NCI-H128 (cell line): ENCODE measurements at regions not wholly inside any gene's neighbourhood (a gene's known extent, or its start where the extent isn't known, plus 50 kb on each side); places are given as distances from the start of the nearest gene placed in this dataset.

ENCODE experiments used
- DNase-seq: peaks from one replicate; lab custom pipeline; 2025; ENCODE audit not compliant: unreplicated experiment; lab: John Stamatoyannopoulos, UW

DNA sequence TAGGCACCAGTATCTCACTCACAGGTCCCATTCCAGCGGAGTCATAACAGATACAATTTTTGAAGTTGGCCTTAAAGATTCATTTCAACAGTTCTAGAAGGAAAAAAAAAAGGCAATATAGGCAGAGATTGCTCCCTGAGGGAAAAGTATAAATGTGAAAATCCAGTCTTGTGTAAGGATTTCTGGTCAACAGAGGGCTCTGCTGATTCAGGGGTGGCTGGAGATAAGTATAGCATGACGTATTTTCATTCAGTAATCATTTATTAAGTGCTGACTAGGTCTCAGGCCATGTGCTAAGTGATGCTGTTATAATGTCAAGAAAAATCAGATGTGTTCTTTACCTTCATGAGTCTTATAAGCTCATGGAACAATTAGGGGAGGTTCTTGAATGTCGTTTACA is 377.3 kb upstream of the MEF2C start:
- DNase-seq = no peak

DNA sequence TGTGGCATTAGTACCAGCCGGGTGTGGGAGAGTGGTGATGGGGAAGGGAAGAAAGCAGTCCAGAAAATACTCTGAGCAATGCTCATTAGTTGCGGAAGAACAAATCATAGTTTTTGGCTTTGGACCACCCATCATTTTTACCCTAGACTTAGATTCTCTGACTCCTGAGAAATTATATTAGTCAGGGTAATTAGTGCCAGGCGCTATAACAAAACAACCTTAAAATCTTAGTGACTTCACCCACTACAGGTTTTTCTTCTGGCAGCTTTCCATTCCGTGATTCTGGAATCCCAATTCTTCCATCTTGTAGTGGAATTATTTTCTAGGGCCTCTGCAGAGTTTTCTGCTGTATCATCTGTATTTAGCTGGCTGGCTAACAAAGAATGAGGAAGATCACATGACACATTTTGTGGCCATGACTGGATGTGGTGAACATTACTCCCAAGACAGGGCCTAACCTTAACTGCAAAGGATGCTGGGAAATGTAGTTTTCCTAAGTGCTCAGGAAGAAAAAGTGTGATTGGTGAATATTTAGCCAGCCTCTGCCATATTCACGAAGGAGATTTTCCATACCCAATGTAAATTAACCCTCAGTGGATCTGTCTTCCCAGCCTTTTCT is 373.0 kb upstream of the MEF2C start:
- no peak for DNase-seq

GRCh38 chr5:89253666-89254352 is 370.8 kb upstream of the MEF2C start:
- no peak for DNase-seq

GRCh38 chr5:89246864-89247263 is 363.9 kb upstream of the MEF2C start:
- DNase-seq = no peak

GRCh38 chr5:89246252-89246651 is 363.3 kb upstream of the MEF2C start:
- DNase-seq = no peak

DNA sequence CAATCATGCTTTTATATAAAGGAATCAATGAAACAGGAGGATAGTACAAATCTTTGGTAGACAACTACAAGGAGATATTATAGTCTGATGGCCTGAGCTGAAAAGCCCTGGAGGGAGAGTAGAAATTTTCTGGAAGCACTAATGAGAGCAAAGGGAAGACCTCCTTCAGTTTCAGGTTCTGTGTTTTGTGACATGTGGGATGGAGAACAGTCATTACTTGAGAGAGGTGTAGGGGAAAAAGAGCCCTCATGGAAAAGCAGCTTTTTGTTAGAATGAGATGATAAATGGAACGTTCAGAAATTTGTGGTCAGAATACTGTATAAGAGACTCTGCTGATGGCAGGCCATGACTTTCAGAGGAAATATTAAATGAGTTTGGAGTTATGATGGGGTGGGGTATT is 360.6 kb upstream of the MEF2C start:
- no peak for DNase-seq

GRCh38 chr5:89241186-89241585 is 358.2 kb upstream of the MEF2C start:
- no peak for DNase-seq

GRCh38 chr5:89236900-89237299 is 353.9 kb upstream of the MEF2C start:
- no peak for DNase-seq

GRCh38 chr5:89233462-89233861 is 350.5 kb upstream of the MEF2C start:
- no peak for DNase-seq

DNA sequence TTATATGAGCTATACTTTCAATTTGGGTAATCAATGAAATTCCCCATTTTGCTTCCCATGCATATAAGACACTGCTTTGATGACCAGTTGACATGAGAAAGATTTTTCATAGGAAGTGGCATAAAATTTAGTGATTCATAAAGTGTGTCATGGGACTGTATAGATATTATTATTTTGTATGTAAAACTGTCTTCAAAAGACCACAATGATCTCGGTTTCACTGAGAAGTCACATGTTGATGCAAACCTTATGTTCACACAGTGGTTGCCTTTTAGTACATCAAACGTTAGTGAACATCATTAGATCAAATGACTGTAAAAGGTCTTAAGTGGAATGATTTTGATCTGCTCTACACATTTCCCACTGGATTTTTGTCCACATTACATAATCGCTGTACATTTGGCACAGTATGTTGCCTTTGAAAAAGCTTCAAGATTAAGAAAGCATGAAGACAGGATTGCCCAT is 349.2 kb upstream of the MEF2C start:
- DNase-seq = no peak

DNA sequence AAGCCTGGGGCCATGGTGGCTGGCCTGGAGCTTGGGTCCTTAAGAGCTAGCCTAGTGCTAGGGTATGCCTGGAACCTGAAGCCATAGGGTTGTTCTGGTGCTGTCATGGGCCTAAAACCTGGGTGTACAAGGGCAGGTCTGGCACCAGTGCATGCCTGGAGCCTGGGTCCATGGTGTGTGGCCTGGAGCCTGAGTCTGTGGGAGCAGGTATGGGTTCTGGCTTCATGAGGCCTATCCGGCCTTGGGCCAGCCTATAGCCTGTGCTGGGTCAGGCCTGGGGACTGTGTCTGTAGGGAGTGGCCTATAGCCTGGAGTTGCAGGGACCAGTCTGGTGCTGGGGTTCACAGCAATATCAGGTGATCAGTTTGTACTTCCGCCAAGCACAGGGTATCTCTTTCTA is 347.2 kb upstream of the MEF2C start:
- no peak for DNase-seq

GRCh38 chr5:89229331-89230070 is 346.5 kb upstream of the MEF2C start:
- DNase-seq = no peak

DNA sequence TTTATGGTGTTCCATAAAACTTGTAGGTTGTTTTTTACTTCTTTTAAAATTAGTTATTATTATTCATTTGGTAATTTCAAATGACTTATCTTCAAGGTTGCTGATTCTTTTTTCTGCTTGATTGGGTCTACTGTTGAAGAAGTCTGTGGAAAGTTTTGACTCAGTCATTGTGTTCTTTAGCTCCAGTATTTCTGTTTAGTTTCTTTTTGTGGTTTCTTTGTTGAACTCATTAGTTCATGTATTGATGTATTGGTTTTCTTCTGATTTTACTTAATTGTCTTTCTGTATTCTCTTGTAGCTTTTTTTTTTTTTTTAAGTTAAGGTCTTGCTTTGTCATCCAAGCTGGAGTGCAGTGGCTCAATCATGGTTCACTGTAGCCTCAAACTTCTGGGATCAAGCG is 345.4 kb upstream of the MEF2C start:
- no peak for DNase-seq

DNA sequence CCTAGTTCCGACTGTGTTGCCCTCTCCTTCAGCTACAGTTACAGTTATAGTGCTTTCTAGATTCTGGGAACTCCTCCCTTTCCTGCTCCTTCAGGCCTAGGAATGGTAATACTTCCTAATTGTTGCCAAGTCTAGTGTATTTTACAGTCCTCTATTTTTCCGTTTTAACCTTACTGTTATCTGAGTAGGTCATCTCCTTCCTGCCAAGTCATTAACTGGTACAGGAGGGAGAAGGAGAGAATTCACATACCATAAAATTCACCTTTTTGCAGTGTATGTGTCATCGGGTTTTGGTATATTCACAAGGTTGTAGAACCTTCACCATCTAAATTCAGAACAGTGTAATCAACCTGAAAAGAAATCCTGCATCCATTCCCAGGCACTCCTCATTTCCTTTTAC is 335.4 kb upstream of the MEF2C start:
- no peak for DNase-seq

DNA sequence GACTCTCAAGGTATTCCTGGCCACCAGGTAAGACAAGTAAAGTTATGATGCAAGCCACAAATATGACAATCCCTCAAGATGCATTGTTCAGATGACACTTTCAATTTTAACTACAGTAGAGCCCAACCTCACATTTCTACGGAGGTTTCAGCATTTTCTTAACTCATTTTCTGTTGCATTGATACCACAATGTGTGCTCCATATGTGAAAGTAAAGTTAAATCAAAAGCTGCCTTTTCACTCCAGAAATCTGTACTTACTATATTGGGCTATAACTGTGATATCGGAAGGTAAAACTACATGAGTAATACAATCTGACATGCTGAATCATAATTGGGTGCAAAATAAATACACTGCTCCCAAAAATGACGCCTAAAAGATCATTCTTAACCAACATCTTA is 333.6 kb upstream of the MEF2C start:
- DNase-seq = no peak

DNA sequence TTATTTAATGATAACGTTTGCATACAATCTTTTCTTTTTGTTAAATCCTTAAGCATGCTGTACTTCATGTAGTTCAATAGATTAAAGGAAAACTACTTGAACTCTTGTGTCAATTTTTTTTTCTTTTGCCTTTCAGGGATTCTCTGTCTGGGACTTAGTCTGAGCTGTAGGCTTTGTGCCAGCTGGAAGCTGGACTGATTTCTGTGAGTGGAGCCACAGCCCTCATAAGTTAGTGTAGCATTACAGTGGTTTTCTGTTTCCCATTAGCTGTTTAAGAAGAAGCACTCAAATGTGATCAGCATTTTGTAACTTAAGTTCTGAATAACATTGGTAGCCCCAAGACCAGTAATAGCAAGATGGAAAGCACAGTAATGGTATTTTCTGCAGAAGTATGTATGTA is 330.6 kb upstream of the MEF2C start:
- DNase-seq = no peak

DNA sequence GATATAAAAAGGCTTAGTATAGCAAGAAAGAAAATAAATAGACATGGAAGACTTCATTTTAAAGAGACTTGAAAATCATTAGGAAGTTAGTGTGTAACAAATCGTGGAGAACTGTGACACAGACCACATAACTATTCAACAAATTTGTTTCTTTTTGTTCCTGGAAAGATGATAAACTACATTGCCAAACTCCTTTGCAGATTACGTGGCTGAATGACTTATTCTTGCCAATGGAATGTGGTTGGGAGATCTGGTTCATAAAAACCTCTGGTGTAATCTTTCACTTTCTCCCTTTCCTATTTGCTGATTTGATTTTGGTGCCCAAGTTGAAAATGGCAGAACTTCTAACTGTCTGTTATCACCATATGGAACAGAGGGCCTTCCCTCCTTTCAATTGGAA is 328.9 kb upstream of the MEF2C start:
- DNase-seq = no peak

- no peak for DNase-seq
These were observed 325.8 kb upstream of the MEF2C start for GRCh38 chr5:89208811-89209210.

DNA sequence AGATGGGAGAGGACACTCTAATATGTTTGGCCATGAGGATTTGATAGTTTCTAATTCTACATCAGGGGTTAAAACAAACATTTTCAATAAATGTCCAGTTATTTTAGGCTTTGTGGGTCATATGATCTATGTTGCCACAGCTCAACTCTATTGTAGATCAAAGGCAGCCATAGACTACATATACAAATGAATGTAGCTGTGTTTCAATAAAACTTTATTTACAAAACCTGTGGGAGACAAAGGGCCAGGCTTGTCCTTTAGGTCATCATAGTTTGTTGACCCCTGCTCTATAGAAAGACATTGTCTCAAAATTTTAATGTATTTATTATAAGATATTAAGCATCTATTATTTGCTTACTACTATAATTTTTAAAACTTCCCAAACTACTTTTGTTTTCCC is 325.4 kb upstream of the MEF2C start:
- DNase-seq = no peak

DNA sequence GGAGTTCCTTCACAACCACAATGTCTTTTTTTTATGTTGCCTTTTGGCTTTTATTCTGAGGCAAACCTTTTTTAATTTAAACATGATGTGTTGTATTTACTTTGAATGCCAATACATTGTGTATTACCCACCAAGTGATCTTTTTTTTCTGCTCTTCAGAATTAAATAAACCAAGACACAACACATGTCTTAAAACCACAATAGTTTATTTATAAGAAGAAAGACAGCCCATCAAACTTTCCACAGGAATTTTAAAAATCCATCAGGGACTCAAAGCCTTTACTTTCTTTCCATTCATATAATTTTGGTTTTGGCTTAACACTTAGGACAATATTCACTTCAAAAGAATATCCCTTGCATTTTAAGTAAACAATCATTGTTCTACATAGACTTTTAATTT is 321.8 kb upstream of the MEF2C start:
- DNase-seq = no peak

DNA sequence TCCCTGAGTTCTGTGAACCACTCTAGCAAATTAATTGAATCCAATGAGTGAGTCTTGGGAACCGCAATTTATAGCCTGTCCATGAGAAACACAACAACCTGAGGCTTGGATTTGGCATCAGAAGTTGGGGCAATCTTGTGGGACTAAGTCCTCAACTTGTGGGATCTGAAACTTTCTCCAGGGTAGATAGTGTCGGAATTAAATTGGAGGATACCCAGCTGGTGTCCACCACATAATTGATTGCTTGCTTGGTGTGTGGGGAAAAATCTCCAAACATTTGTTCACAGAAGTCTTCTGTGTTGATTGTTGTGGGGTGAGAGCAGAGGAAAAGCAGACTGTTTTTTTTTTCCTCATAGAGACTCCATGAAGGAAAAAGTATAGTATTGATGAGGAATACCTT is 320.6 kb upstream of the MEF2C start:
- DNase-seq = no peak

- no peak for DNase-seq
These were observed 317.9 kb upstream of the MEF2C start for GRCh38 chr5:89200899-89201298.
